HCT116 (cell line): ENCODE measurements at regions not wholly inside any gene's neighbourhood (a gene's known extent, or its start where the extent isn't known, plus 50 kb on each side); places are given as distances from the start of the nearest gene placed in this dataset.

Experiments
- ATAC-seq: fragments of 200-7000 bp; cut with Tn5 transposase; 2 replicates; pipeline ENCODE4 v1.9.1; 2020; ENCODE audit warnings: mild to moderate bottlenecking, moderate library complexity
- BruUV-seq: library from RNA; stranded (reverse); fragments of 400-500 nt; replicated peaks from 2 replicates; lab custom pipeline; 2021; lab: Mats Ljungman, UMichigan
- CTCF ChIA-PET: fragments of 300-600 bp; sonication (Branson Sonifier 250); formaldehyde crosslinking; loops from one replicate; lab custom pipeline; 2021; ENCODE audit warnings: antibody characterized with exemption; lab: Charles Lee
- POLR2A ChIA-PET: fragments of 300-600, 350-600 bp; sonication (Branson Sonifier 250); formaldehyde crosslinking; loops from one replicate; lab custom pipeline; 2021; ENCODE audit warnings: antibody characterized with exemption; lab: Charles Lee
- RAD21 ChIA-PET, 2 experiments: fragments of 300-600 bp; sonication (Branson Sonifier 250); formaldehyde crosslinking; loops; one replicate each; lab custom pipeline; 2023; ENCODE audit warnings: low total read pairs in 2 of 2; ENCODE audit not compliant: uncharacterized antibody in 2 of 2, unreplicated experiment in 2 of 2, low non-redundant PET in 1 of 2; lab: Charles Lee
- DNase-seq: peaks from one replicate; pipeline ENCODE4 v3.0.0-alpha.2; 2010; ENCODE audit warnings: low read depth, low spot score
- H2AFZ ChIP-seq: fragments of 200-600 bp; shearing (Covaris generic), sonication (generic); 2 replicates; pipeline ENCODE4 v1.6.1; 2017; ENCODE audit warnings: low read depth, mixed run types, mixed read lengths, antibody characterized with exemption, low read length; ENCODE audit not compliant: poor library complexity, severe bottlenecking
- H3K27ac ChIP-seq: 2 replicates; pipeline ENCODE4 v1.5.1; 2012; ENCODE audit warnings: low read depth, low read length
- H3K27me3 ChIP-seq: fragments of 200-600 bp; sonication (generic); 2 replicates; pipeline ENCODE4 v1.6.1; 2016; ENCODE audit warnings: mixed run types, low read length, mixed read lengths; ENCODE audit not compliant: insufficient read depth
- H3K36me3 ChIP-seq, 2 experiments: fragments of 200-500 bp in 1 of 2; fragments of 200-600 bp in 1 of 2; sonication (Bioruptor generic) in 1 of 2; sonication (generic) in 1 of 2; 2 replicates each; pipeline versions ENCODE4 v1.5.1 to v1.6.1; 2014 to 2016; ENCODE audit warnings: low read length in 2 of 2, inconsistent platforms in 1 of 2, mixed read lengths in 1 of 2, mixed run types in 1 of 2; ENCODE audit not compliant: insufficient read depth in 2 of 2, control insufficient read depth in 1 of 2
- H3K4me1 ChIP-seq, 2 experiments: fragments of 200-600 bp in 1 of 2; sonication (generic) in 1 of 2; 2 replicates each; pipeline versions ENCODE4 v1.5.1 to v1.6.1; 2012 to 2017; ENCODE audit warnings: low read length in 2 of 2, inconsistent platforms in 1 of 2, mild to moderate bottlenecking in 1 of 2, mixed read lengths in 1 of 2, mixed run types in 1 of 2, moderate library complexity in 1 of 2; ENCODE audit not compliant: insufficient read depth in 2 of 2, control insufficient read depth in 1 of 2
- H3K4me2 ChIP-seq: fragments of 200-600 bp; sonication (generic); 2 replicates; pipeline ENCODE4 v1.6.1; 2017; ENCODE audit warnings: mixed run types, low read length, mixed read lengths
- H3K4me3 ChIP-seq, 2 experiments: fragments of 200-600 bp in 1 of 2; sonication (generic) in 1 of 2; replicated peaks in 1 of 2; 2 replicates each; pipeline ENCODE4 v1.5.1; 2011 to 2016; ENCODE audit warnings: low read length in 2 of 2, control low read depth in 1 of 2, low read depth in 1 of 2, mild to moderate bottlenecking in 1 of 2, mixed read lengths in 1 of 2, mixed run types in 1 of 2
- H3K79me2 ChIP-seq: fragments of 200-600 bp; sonication (generic); 2 replicates; pipeline ENCODE4 v1.6.1; 2017; ENCODE audit warnings: mild to moderate bottlenecking, mixed run types, low read length, moderate library complexity, mixed read lengths; ENCODE audit not compliant: insufficient read depth
- H3K9ac ChIP-seq: fragments of 200-600 bp; sonication (generic); 2 replicates; pipeline ENCODE4 v1.6.1; 2016; ENCODE audit warnings: low read length, mixed read lengths
- H3K9me2 ChIP-seq: fragments of 200-600 bp; sonication (generic), shearing (Covaris generic); 2 replicates; pipeline ENCODE4 v1.6.1; 2017; ENCODE audit warnings: mixed run types, mild to moderate bottlenecking, moderate library complexity; ENCODE audit not compliant: insufficient read depth
- H3K9me3 ChIP-seq, 2 experiments: fragments of 200-500 bp in 1 of 2; fragments of 200-600 bp in 1 of 2; sonication (Bioruptor generic) in 1 of 2; sonication (generic) in 1 of 2; 2 replicates each; pipeline ENCODE4 v1.6.1; 2014 to 2017; ENCODE audit warnings: low read length in 2 of 2, mixed read lengths in 2 of 2, inconsistent platforms in 1 of 2, low read depth in 1 of 2, mild to moderate bottlenecking in 1 of 2, mixed run types in 1 of 2, moderate library complexity in 1 of 2; ENCODE audit not compliant: control insufficient read depth in 1 of 2, insufficient read depth in 1 of 2
- H4K20me1 ChIP-seq: fragments of 200-600 bp; sonication (generic), shearing (Covaris generic); 2 replicates; pipeline ENCODE4 v1.6.1; 2017; ENCODE audit warnings: mixed run types, mild to moderate bottlenecking, moderate library complexity; ENCODE audit not compliant: insufficient read depth
- CEBPB ChIP-seq: IDR thresholded peaks from 2 replicates; pipeline ENCODE4 v1.6.1; 2012; ENCODE audit warnings: low read depth
- CTCF ChIP-seq, 3 experiments: fragments of 200-600 bp in 1 of 3; sonication (generic) in 1 of 3; IDR thresholded peaks in 2 of 3; conservative IDR thresholded peaks in 1 of 3; 2 replicates each; pipeline ENCODE4 v1.5.1; 2012 to 2017; ENCODE audit warnings: low read depth in 2 of 3, low read length in 2 of 3, antibody characterized with exemption in 1 of 3, borderline replicate concordance in 1 of 3, control low read depth in 1 of 3, mild to moderate bottlenecking in 1 of 3, mixed read lengths in 1 of 3, mixed run types in 1 of 3, moderate library complexity in 1 of 3; ENCODE audit not compliant: insufficient read depth in 1 of 3
- EGR1 ChIP-seq: IDR thresholded peaks from 2 replicates; pipeline ENCODE4 v1.6.1; 2012; ENCODE audit warnings: low read depth
- EZH2 ChIP-seq: fragments of 200-600 bp; sonication (generic); IDR thresholded peaks from 2 replicates; pipeline ENCODE4 v1.6.1; 2017; ENCODE audit warnings: antibody characterized with exemption, mixed run types
- EZH2phosphoT487 ChIP-seq: fragments of 200-600 bp; IDR thresholded peaks from 2 replicates; pipeline ENCODE4 v1.6.1; 2018; ENCODE audit warnings: antibody characterized with exemption, borderline replicate concordance
- JUND ChIP-seq: IDR thresholded peaks from 2 replicates; pipeline ENCODE4 v1.6.1; 2012
- MAX ChIP-seq: IDR thresholded peaks from 2 replicates; pipeline ENCODE4 v1.6.1; 2012
- POLR2AphosphoS5 ChIP-seq: IDR thresholded peaks from 2 replicates; pipeline ENCODE4 v1.6.1; 2011; ENCODE audit warnings: mild to moderate bottlenecking, low read depth, low read length, moderate library complexity
- SRF ChIP-seq: IDR thresholded peaks from 2 replicates; pipeline ENCODE4 v1.6.1; 2012; ENCODE audit warnings: low read depth
- YY1 ChIP-seq: IDR thresholded peaks from 2 replicates; pipeline ENCODE4 v1.6.1; 2011; ENCODE audit warnings: low read length, low read depth, moderate library complexity, mild to moderate bottlenecking; ENCODE audit not compliant: insufficient replicate concordance; ENCODE audit errors: extremely low read depth
- ZBTB33 ChIP-seq: IDR thresholded peaks from 2 replicates; pipeline ENCODE4 v1.6.1; 2011; ENCODE audit warnings: mild to moderate bottlenecking, low read length, moderate library complexity; ENCODE audit not compliant: insufficient replicate concordance; ENCODE audit errors: extremely low read depth
- ZFX ChIP-seq: fragments of 450-650 bp; IDR thresholded peaks from 2 replicates; pipeline ENCODE4 v1.6.1; 2017
- intact Hi-C: fragments of 100-400 bp; cut with micrococcal nuclease; formaldehyde crosslinking; loops from 2 replicates; pipeline ENCODE4 v1.10.0; 2022
- TF ChIP-seq, protein P1 (sequence below): IDR thresholded peaks from 2 replicates; pipeline ENCODE4 v1.6.1; 2012; ENCODE audit warnings: low read depth
- TF ChIP-seq, protein P2 (sequence below): IDR thresholded peaks from 2 replicates; pipeline ENCODE4 v1.6.1; 2012

GRCh38 chr12:75894965-75895754 lies 136.4 kb downstream of the PHLDA1 start (continued):
- TF ChIP-seq ZBTB33 = no peak
- no peak for TF ChIP-seq POLR2AphosphoS5
- peak; percentile 49 for TF ChIP-seq JUND
- no peak for TF ChIP-seq ZFX
- TF ChIP-seq, protein P1, sequence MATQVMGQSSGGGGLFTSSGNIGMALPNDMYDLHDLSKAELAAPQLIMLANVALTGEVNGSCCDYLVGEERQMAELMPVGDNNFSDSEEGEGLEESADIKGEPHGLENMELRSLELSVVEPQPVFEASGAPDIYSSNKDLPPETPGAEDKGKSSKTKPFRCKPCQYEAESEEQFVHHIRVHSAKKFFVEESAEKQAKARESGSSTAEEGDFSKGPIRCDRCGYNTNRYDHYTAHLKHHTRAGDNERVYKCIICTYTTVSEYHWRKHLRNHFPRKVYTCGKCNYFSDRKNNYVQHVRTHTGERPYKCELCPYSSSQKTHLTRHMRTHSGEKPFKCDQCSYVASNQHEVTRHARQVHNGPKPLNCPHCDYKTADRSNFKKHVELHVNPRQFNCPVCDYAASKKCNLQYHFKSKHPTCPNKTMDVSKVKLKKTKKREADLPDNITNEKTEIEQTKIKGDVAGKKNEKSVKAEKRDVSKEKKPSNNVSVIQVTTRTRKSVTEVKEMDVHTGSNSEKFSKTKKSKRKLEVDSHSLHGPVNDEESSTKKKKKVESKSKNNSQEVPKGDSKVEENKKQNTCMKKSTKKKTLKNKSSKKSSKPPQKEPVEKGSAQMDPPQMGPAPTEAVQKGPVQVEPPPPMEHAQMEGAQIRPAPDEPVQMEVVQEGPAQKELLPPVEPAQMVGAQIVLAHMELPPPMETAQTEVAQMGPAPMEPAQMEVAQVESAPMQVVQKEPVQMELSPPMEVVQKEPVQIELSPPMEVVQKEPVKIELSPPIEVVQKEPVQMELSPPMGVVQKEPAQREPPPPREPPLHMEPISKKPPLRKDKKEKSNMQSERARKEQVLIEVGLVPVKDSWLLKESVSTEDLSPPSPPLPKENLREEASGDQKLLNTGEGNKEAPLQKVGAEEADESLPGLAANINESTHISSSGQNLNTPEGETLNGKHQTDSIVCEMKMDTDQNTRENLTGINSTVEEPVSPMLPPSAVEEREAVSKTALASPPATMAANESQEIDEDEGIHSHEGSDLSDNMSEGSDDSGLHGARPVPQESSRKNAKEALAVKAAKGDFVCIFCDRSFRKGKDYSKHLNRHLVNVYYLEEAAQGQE = no peak

- intact Hi-C loops = loop anchor here (5.0 kb wide), 1 partner anchor 129 kb away; no protein-coding TSS in a partner anchor
- Histone ChIP-seq H3K9ac (peak overlapping the region; percentile 8; the same call in 1 of the 2 replicates), H3K9me3 (no peaks in the 10 kb centered on the region), H3K27ac (peak overlapping the region; percentile 94), H3K4me1 (peaks cover 71 to 87% of the 10 kb centered on the region in 2 experiments), H4K20me1 (no peaks in the 10 kb centered on the region), H3K79me2 (no peaks in the 10 kb centered on the region), H3K36me3 (no peaks in the 10 kb centered on the region), H3K4me2 (no peak overlapping the region), H3K27me3 (no peaks in the 10 kb centered on the region), H2AFZ (no peak overlapping the region), H3K4me3 (no peak overlapping the region), H3K9me2 (no peaks in the 10 kb centered on the region)
- ChIA-PET CTCF (no interaction called here), POLR2A (no interaction called here), RAD21 (no interaction called here)
- BruUV-seq = no TSS peak
- no peak for DNase-seq
- ATAC-seq = no peak
- TF ChIP-seq CEBPB (no peak), SRF (no peak), MAX (no peak), EZH2 (no peak), JUND (no peak), CTCF (IDR thresholded peaks at IDR 0.05 in 2 of 3, conservative IDR thresholded peaks at IDR 0.05 in 1 of 3; ENCODE audit: borderline replicate concordance in 1 of 3, insufficient read depth in 1 of 3, low read depth in 2 of 3, low read length in 2 of 3) (no peak), EZH2phosphoT487 (no peak), YY1 (no peak), EGR1 (no peak)
- TF ChIP-seq, protein P2, sequence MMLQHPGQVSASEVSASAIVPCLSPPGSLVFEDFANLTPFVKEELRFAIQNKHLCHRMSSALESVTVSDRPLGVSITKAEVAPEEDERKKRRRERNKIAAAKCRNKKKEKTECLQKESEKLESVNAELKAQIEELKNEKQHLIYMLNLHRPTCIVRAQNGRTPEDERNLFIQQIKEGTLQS = no peak
Measured at GRCh38 chr12:75893765-75894164, 137.8 kb downstream of the PHLDA1 start.
